HG03159 (cell line): ENCODE measurements at regions not wholly inside any gene's neighbourhood (a gene's known extent, or its start where the extent isn't known, plus 50 kb on each side); places are given as distances from the start of the nearest gene placed in this dataset.
"Not testable (repeated sequence)": the region's sequence is repeated elsewhere in the genome, so short reads cannot be mapped to it uniquely, and the experiment has no call there.

Experiments
- ATAC-seq: cut with Tn5 transposase; IDR thresholded peaks from one replicate; pipeline ENCODE4 v1.9.1; 2021; ENCODE audit warnings: mild to moderate bottlenecking, moderate library complexity; ENCODE audit not compliant: unreplicated experiment

DNA sequence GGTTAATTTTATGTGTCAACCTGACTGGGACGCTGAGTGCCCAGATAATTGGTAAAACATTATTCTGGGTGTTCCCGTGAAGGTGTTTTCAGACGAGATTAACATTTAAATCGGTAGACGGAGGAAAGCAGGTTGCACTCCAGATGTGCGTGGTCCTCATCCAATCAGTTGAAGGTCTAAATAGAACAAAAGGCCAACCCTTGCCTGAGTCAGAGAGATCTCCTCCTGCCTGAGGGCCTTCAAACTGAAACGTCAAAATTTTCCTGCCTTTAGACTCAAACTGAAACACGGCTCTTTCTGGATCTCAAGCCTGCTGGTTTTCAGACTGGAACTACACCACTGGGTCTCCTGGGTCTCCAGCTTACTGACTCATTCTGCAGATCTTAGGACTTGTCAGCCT is 70.9 kb downstream of the NPIPA5 start:
- not testable (repeated sequence) for ATAC-seq

DNA sequence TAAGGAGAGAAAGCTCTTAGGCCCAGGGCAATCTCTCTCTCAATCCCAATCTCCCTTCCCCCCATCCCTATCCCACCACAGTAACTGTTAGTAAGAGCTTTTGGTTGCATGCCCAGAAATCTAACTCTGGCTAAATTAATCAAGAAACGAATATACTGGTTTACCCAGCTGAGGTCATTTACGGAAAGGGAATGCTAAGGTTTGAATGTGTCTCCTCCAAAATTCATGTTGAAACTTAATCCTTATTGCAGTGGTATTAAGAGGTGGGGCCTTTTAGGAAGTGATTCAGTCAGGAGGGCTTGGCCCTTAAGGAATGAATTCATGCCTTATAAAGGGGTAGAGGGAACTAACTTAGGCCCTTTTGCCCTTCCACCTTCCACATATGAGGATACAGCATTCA is 72.2 kb downstream of the NPIPA5 start:
- ATAC-seq = not testable (repeated sequence)

DNA sequence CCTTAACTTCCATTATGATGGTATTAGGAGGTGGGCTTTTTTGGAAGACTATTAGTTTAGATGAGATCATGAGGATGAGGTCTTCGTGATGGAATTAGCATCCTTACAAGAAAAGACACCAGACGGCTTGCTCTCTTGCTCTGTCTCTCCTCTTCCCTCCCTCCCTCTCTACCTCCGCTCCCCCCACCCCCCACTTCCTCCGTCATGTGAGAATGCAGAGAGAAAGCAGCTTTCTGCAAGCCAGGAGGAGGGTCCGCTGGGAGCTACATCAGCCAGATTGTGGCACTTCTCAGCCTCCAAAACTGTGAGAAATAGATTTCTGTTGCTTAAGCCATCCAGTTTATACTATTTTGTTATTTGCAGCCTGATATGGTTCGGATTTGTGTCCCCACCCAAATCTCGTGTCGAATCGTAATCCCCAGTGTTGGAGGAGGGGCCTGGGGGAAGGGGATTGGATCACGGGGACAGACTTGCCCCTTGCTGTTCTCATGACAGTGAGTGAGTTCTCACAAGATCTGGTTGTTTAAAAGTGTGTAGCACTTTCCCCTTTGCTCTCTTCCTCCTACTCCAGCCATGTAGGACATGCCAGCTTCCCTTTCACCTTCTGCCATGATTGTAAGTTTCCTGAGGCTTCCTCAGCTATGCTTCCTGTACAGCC is 74.3 kb downstream of the NPIPA5 start:
- not testable (repeated sequence) for ATAC-seq

DNA sequence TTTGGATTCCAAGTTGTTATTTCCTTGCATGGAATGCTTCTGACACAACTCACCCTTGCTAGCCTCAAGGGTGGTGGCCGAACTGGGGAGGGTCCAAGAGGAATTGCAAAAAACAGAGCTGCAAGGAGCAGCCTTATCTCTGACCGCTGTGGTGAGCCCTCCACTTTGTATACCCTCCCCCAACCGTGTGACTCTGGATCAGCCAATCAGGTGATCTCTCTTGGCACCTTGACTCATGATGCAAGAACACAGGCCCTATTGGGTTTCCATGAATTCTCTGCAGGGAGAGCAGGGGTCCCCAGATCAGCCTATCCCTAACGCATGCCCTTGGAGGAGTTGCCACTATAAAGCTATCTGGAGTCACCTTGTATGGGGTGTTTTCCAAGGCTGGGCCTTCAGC is 81.0 kb downstream of the NPIPA5 start:
- ATAC-seq = not testable (repeated sequence)

DNA sequence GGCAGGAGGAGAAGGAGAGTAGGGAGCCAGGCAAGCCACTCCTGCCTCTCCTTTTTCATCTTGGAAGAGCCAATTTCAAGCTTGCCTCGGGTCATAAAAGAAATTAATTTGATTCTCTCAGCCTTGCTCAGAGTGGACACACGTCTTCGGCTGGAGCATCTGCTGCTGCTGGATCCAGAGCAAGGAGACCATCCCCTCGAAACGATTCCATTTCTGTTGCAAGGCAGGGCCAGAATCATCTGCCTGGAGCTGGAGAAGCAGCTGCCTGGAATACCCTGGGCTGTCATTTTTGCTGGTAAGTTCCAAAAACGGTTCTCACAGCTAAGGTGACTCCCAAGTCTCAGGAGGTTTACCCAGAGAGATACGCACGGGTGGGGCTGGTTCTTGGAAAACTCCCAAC is 103.3 kb downstream of the NPIPA5 start:
- not testable (repeated sequence) for ATAC-seq

DNA sequence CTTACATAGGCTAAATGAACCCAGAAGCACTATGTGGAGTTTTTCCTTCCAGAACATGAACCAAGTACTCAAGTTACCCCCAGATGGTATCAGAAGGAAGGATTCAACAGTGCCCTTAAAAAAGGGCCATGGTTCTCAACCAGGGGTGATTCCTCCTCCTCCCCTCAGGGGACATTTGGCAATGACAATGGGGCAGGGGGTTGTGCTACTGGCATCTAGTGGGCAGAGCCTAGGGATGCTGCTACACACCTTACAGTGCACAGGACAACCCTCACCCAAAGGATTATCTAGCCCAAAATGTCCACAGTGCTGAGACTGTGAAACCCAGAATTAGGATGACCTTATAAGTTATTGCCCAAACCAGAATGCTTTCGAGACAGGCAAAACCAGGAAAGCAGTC is 104.1 kb downstream of the NPIPA5 start:
- ATAC-seq = not testable (repeated sequence)

DNA sequence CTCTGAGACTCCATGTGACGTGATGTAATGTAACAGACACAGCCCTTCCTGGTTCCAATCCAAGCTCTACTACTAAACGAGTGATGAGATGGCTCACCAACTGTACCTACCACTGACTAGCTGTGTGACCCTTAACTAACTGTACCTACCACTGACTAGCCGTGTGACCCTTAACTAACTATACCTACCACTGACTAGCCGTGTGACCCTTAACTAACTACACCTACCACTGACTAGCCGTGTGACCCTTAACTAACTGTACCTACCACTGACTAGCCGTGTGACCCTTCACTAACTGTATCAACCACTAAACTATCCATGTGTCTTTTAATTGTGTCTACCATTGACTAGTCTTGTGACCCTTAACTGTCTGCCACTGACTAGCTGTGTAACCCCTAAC is 111.2 kb downstream of the NPIPA5 start:
- ATAC-seq = not testable (repeated sequence)

DNA sequence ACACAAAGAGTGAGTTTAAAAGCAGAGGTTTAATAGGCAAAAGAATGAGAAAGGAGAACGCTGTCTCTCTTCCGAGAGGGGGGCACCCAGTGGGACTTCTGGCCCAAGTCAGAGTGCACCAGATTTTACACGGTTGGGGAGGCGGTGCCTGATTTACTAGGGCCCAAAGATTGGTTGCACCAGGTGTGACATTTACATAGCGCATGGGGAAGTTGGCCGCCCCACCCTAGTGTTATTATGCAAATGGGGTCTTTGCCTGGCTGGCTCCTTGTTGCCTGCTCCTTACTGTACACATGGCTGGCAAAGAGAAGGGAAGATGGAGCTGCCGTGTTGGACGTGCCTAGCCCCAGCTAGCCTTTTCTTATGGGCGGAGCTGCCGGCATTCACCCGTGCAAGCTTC is 115.9 kb downstream of the NPIPA5 start:
- not testable (repeated sequence) for ATAC-seq

DNA sequence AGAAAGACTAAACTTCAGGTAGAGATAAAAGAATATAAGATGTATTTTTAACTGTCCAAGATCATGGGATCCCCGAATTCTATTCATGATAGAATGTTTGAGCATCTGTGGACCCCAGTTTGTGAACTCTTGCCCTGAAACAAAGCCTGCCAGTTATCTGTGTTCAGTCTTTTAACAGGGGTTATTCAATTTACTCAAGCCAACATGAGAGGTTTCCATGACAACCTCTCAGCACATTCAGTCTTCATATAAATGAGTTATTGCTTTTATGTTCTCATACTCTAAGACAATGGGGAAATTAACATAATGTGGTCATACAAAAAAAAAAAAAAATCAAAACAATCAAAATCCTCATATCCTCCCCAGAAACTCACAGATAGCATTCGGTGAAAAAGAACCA is 130.1 kb downstream of the NPIPA5 start:
- ATAC-seq = not testable (repeated sequence)

DNA sequence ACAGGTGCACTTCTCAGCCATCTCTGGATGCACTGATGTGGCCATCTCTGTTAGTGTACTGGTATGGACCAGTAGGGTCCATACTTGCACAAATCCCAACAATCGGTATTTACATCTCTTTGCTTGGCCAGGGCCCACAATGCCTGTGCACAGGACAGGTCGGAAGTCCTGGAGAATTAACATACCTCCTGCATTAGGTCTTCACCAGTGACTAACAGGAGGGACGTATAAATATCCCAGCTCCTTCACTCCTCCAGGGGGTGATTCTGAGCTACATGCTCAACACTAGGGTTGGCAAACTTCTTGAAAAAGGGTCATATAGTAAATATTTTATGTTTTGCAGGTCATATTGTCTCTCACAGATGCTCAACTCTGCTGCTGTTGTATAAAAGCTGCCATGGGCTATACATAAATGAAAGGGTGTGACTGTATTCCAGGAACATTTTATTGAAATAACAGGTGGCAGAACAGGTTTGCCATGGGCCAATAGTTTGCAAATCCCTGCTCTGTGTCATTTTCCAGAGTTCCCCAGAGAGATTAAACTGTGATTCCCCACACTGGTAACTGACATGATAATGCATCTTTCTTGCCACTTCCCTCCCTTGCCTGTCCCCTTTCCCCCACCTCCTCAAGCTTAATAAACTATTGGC is 141.3 kb downstream of the NPIPA5 start:
- ATAC-seq = not testable (repeated sequence)

DNA sequence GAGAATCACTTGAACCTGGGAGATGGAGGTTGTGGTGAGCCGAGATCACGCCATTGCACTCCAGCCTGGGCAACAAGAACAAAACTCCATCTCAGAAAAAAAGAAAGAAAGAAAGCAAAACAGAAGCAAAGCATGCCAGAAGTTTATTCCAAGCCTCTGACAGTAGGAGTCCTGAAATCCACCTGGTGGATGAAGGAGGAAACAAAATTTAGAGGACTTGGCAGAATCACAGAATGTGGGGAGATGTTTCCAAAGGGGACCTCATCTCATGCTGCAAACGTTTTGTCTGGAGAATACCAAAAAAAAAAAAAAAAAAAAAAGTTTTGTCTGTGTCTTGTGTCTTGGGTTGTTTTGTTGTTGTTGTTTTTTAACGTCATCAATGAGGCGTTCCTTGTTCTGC is 141.1 kb upstream of the RRN3 start:
- not testable (repeated sequence) for ATAC-seq

DNA sequence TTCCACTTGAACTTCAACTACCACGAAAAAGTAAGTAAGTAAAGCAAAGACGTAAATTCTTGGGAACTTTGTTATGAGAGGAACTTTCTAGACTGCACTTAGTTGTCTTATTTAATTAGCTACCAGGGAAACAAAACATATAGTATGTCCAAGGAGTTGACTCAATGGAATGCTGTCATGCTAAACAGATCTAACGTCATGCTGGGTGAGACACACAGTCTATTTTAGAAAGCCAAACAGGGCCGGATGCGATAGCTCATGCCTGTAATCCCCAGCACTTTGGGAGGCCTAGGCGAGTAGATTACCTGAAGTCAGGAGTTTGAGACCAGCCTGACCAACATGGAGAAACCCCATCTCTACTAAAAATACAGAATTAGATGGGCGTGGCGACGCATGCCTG is 140.6 kb upstream of the RRN3 start:
- ATAC-seq = not testable (repeated sequence)

DNA sequence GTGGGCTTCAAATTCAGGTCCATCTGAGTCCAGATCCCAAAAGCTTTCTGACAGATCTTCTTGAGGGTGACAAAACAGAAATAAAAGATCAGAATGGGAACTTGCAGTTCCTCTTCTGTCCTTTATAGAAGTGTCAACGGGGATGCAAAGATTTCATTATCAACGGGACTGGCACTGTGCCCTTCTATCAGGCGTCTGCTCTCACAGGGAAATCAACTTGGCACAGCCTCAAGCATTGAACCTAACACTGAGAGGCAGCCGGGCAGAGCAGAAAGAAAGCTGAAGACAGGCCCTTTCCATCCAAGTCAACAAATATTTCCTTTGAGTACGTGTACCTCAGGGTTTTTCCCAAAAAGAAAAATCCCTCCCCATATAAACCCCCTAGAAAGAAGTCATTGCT is 136.4 kb upstream of the RRN3 start:
- ATAC-seq = not testable (repeated sequence)

DNA sequence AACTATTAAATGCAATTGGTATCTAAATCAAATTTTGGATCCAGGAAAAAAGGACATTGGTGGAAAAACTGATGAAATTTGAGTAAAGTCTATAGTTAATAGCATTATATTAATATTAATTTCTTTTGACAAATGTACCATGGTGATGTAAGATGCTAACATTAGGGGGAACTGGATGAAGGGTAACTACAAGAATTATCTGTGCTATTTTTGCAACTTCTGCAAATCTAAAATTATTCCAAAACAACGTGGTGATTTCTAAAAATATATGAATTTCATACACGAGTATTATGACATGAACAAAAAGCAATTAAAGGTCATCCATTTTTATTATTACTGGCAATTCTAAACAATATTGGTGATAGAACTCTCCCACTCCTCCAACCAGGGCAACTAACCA is 135.6 kb upstream of the RRN3 start:
- not testable (repeated sequence) for ATAC-seq

DNA sequence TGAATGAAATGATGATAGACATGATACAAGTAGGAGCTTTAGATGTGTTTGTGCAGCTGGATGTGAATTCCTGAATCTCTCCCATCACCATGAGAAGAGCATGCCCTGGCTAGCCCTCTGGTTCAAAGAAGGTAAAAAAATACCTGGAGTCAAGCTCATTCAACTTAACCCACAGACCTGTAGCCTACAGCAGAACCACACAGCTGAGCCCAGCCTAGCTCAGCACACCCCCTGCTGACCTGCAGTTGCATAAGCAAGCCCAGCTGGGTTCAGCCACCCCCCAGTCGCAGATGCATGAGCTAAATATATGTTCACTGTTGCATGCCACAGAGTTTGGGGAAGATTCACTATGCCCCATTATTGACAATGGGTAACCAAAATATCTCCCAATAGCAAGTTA is 130.6 kb upstream of the RRN3 start:
- not testable (repeated sequence) for ATAC-seq

DNA sequence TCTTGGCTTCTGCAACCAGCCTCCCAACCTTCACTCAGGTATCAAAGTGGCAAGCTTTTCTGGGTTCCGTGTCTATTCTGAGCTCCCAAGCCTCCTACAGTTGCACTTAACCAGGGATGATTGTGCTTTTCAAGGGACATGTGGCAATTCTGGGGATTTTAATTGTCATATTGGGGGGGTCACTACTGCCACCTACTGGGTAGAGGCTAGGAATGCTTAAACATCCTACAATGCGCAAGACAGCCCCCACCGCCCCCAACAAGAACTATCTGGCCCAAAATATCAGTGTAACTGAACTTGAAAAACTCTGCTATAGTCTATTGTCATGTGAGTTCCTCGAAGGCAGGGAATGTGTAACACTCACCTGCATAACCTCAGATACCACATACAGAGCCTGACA is 129.3 kb upstream of the RRN3 start:
- not testable (repeated sequence) for ATAC-seq

DNA sequence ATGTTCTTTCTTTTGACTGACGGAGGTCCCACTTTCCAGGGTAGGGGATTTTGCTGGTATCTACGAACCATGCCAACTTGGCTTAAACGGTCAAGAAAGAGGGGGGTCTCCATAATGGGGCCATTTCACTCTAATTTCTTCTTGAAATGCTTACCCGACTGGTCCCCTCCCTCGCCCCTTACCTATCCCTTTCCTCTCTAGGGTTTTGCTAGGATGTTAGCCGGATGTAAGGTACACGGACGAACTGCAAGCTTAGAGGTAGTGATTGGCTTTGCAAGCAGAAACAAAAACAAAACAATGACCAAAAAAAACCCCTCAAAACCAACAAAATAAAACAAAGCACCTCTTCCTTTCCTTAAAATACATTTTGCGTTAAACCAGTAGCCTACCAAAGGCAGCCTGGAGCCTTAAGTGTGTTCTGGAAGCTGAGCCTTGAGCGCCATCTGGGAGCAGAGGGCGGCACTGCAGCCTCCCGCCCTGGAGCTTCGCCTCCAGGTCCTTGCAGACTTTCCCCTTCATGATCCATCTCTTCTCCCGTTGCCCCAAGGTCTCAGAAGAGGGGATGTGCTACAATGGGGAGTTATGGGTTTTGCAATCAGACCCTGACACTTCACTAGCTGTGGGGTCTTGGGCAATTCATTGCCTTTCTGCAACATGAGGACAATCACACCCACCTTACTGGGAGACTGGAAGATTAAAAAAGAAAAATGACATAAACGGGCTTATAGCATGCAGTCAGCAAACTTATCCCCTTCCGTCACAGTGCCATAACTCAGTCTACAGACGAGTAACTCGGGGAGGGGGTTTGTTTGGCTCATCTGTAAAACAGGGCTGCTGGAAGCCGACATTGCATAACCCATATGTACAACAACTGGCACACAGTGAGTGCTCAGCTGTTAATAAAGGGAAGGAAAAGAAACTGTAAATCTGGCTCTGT is 125.9 kb upstream of the RRN3 start:
- ATAC-seq = peak; percentile 58

DNA sequence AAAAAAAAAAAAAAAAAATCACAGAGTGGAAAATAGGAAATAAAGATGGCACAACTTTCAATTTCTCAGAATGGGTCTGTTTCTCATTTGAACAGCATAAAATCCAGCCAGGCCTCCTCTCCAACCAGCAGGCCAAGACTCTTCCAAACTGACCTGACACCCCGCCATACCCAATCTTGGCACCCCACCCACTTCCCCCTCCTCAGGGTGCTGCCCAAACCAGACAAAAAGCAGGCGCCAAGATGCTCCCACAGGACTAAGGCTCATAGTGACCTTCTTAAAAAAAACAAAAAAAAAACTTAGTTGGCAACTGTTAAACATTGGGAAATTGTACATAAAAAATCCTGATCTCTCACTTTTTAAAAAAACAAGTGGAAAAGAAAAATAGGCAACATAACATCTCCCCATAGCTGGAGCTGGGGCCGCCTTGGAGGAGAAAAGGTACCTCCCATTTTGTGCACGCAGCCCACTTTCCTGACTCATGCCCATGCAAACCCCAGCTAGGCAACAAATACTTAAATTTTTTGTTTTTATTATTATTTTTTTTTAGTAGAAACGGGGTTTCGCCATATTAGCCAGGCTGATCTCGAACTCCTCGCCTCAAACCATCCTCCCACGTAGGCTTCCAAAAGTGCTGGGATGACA is 124.9 kb upstream of the RRN3 start:
- not testable (repeated sequence) for ATAC-seq

DNA sequence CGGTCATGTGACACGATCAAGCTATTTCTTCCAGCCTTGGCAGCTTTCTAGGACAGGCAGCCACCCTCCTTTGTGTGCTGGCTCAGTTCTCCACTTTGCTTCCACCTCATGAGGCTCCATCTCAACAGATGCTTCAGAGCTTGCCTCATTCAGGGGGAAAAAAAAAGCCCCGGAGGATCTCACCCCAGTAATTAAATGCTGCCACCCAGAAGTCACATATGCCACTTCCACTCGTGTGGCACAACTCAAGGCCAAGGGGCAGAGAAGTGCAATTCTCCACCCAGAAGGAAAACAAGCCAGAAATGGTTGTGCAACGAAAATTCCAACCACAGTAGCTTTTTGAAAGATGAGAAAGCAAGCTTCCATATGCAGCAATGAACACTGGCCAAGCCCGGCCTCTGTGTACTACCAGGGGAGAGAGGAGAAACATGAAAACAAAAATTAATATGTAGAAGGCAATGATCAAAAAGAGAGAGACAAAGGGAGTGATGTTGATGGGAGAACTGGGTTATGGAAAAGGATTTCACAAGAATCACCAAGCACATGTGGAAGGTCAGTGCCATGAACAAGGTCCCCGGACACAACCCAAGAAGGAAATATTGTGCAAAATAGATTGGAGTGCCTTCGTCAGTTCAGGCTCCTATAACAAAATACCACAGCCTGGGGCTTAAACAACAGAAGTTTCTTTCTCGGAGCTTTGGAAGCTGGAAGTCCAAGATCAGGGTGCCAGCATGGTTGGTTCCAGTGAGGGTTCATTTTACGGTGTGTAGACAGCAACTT is 113.3 kb upstream of the RRN3 start:
- not testable (repeated sequence) for ATAC-seq

DNA sequence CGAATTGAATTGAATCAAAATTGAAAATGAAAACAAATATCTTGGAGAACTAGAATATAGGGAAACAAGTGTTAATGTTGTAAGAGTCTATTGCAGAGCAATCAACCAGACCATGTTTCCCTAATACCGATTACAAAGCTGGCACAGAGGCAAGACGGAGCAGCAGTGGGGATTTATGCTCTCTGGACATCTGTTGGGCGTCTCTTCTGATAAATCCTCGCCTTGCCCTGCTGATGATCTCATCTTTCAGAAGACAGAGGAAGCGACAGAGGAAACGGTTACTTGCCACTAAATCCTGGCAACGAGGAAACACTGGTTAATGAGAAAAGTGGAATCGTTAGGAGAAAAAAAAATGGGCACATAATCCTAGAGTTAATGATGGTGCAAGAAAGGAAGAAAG is 112.4 kb upstream of the RRN3 start:
- ATAC-seq = not testable (repeated sequence)
